Neutrophil (primary cell): ENCODE measurements at regions not wholly inside any gene's neighbourhood (a gene's known extent, or its start where the extent isn't known, plus 50 kb on each side); places are given as distances from the start of the nearest gene placed in this dataset.

Experiments used
- H3K27ac ChIP-seq: fragments of 200-600 bp; sonication (generic); 2 replicates; pipeline ENCODE4 v1.5.1; 2016; ENCODE audit warnings: mild to moderate bottlenecking, moderate library complexity
- H3K27me3 ChIP-seq: fragments of 200-600 bp; sonication (generic); 2 replicates; pipeline ENCODE4 v1.6.0; 2016; ENCODE audit warnings: mild to moderate bottlenecking
- H3K36me3 ChIP-seq: fragments of 200-600 bp; sonication (generic); 2 replicates; pipeline ENCODE4 v1.5.1; 2017
- H3K4me1 ChIP-seq, 2 experiments: fragments of 200-600 bp in 1 of 2; sonication (generic) in 1 of 2; 1 replicate in 1 of 2; 2 replicates in 1 of 2; pipeline versions ENCODE4 v1.5.1 to v1.6.1; 2013 to 2016; ENCODE audit warnings: low read depth in 1 of 2, low read length in 1 of 2, mild to moderate bottlenecking in 1 of 2, moderate library complexity in 1 of 2; ENCODE audit not compliant: control insufficient read depth in 1 of 2, insufficient read depth in 1 of 2
- H3K4me3 ChIP-seq, 2 experiments: fragments of 200-600 bp in 1 of 2; sonication (generic) in 1 of 2; 1 replicate in 1 of 2; 2 replicates in 1 of 2; pipeline ENCODE4 v1.5.1; 2013 to 2016; ENCODE audit warnings: low read depth in 1 of 2, low read length in 1 of 2, mild to moderate bottlenecking in 1 of 2, moderate library complexity in 1 of 2
- H3K9me3 ChIP-seq: fragments of 200-600 bp; sonication (generic); 2 replicates; pipeline ENCODE4 v1.5.1; 2016
- TF ChIP-seq, protein P1 (sequence below): fragments of 200-600 bp; sonication (generic); IDR thresholded peaks from 2 replicates; pipeline ENCODE4 v1.5.1; 2016; ENCODE audit warnings: antibody characterized with exemption

- TF ChIP-seq, protein P1, sequence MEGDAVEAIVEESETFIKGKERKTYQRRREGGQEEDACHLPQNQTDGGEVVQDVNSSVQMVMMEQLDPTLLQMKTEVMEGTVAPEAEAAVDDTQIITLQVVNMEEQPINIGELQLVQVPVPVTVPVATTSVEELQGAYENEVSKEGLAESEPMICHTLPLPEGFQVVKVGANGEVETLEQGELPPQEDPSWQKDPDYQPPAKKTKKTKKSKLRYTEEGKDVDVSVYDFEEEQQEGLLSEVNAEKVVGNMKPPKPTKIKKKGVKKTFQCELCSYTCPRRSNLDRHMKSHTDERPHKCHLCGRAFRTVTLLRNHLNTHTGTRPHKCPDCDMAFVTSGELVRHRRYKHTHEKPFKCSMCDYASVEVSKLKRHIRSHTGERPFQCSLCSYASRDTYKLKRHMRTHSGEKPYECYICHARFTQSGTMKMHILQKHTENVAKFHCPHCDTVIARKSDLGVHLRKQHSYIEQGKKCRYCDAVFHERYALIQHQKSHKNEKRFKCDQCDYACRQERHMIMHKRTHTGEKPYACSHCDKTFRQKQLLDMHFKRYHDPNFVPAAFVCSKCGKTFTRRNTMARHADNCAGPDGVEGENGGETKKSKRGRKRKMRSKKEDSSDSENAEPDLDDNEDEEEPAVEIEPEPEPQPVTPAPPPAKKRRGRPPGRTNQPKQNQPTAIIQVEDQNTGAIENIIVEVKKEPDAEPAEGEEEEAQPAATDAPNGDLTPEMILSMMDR = no peak
- H3K4me1 ChIP-seq = no peaks in the 10 kb centered on the region
- no peak overlapping the region for H3K27ac ChIP-seq
- H3K9me3 ChIP-seq = no peaks in the 10 kb centered on the region
- H3K4me3 ChIP-seq = no peak overlapping the region
- H3K27me3 ChIP-seq = no peaks in the 10 kb centered on the region
- H3K36me3 ChIP-seq = no peaks in the 10 kb centered on the region
Observed at GRCh38 chr20:24754691-24755090, 194.4 kb upstream of the CST7 start.

DNA sequence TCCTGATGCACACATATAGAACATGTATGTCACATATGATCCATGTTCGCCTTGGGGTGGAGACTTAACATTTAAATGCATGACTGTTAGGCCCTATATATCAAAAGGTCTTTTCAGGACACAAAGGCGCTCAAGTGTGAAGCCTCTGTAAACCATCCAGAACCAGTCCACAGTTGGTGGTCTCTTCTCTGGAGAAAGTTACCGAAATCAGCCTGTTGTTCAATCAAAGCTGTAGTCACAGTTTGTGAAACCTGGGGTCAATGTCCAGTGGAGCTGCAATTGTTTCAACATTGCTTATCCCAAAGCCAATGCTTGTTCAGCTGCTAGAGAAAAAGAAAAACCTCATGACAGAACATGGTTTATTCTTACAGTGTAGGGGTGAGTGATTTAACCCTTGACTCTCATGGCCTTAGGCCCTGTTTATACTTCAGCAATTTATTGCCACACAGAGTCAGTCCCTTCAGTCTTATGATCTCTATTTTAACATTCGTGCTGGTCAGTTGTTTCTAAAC, 193.6 kb upstream of the CST7 start:
- Histone ChIP-seq H3K27ac (no peak overlapping the region), H3K4me1 (no peaks in the 10 kb centered on the region), H3K4me3 (no peak overlapping the region), H3K9me3 (no peaks in the 10 kb centered on the region), H3K36me3 (no peaks in the 10 kb centered on the region), H3K27me3 (no peaks in the 10 kb centered on the region)
- TF ChIP-seq, protein P1 = no peak

DNA sequence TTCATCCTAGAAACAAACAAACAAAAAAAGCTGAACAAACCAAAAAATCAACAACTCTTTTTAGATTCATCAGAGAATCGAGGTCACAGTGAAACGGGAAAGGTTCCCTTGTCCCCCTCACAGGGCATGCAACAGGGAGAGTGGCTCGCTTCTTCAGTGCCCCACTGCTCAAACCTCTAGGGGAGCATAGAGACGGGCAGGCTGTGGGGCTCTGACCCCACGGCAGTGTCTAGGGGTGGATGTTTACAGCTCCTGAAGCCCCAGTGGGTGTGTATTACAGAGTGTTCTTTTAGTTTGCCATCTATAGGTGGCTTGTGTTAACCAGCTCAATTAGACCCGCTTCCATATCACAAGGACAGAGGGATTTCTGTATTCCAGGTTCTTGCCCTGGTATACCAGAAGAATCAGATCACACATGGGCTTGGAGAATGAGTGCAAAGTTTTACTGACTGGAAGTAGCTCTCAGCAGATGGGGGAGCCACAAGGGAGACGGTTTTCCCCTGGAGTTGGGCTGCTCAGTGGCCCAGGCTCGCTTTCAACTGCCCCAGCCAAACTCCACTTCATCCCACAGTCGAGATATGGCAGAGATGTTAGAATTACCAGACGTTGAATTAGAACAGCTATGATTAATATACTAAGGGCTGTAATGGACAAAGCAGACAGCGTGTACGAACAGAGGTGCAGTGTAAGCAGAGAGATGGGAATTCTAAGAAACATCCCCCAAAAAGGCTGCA, 192.6 kb upstream of the CST7 start:
- Histone ChIP-seq H3K9me3 (no peaks in the 10 kb centered on the region), H3K27me3 (no peaks in the 10 kb centered on the region), H3K4me3 (no peak overlapping the region), H3K4me1 (no peaks in the 10 kb centered on the region), H3K36me3 (no peaks in the 10 kb centered on the region), H3K27ac (no peak overlapping the region)
- TF ChIP-seq, protein P1 = no peak

- H3K4me3 ChIP-seq = no peak overlapping the region
- TF ChIP-seq, protein P1 = no peak
- no peaks in the 10 kb centered on the region for H3K9me3 ChIP-seq
- no peaks in the 10 kb centered on the region for H3K4me1 ChIP-seq
- H3K36me3 ChIP-seq = no peaks in the 10 kb centered on the region
- peaks cover 20% of the 10 kb centered on the region for H3K27me3 ChIP-seq
- H3K27ac ChIP-seq = no peak overlapping the region
Observed at GRCh38 chr20:24761220-24762065, 187.6 kb upstream of the CST7 start.

DNA sequence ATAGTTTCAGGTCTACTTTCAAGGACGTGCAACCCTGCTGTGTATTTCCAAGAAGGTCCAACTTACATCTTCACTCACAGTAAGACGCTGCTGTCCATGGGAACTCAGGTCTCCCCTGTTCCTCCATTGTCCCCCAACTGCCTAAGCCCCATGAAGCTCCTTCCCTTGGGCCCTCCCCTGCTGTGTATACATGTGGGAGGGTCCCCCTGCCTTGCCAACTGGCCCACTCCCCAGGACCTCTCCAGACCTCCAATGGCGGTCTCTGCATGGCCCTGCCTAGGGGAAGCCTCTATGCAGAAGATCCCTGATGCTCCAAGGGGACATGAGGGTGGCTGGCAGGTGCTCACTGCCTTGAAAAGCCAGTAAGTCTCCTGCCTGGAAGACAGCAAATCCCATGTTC, 186.7 kb upstream of the CST7 start:
- H3K27ac ChIP-seq = no peak overlapping the region
- H3K36me3 ChIP-seq = no peaks in the 10 kb centered on the region
- no peaks in the 10 kb centered on the region for H3K4me1 ChIP-seq
- H3K4me3 ChIP-seq = no peak overlapping the region
- TF ChIP-seq, protein P1 = no peak
- peaks cover 20% of the 10 kb centered on the region for H3K27me3 ChIP-seq
- no peaks in the 10 kb centered on the region for H3K9me3 ChIP-seq
